ENCODE measurements at regions not wholly inside any gene's neighbourhood (a gene's known extent, or its start where the extent isn't known, plus 50 kb on each side); places are given as distances from the start of the nearest gene placed in this dataset.

- no peak overlapping the region for H3K4me3 ChIP-seq (ENCODE audit: low read depth, low read length)
- TF ChIP-seq CTCF (IDR thresholded peaks at IDR 0.05; ENCODE audit: low read depth, low read length) (no peak), POLR2A (IDR thresholded peaks at IDR 0.05; ENCODE audit: extremely low read depth, insufficient read length) (no peak), MYC (IDR thresholded peaks at IDR 0.05; ENCODE audit: low read depth, low read length) (no peak), MAX (IDR thresholded peaks at IDR 0.05; ENCODE audit: low read depth, low read length) (no peak)
- DNase-seq (ENCODE audit: low read depth): no peak
Measured at GRCh38 chr14:100674897-100675619, 51.6 kb upstream of the DLK1 start.

GRCh38 chr14:100675699-100676684, 50.7 kb upstream of the DLK1 start:
- H3K4me3 ChIP-seq (ENCODE audit: low read depth, low read length): no peak overlapping the region
- TF ChIP-seq MYC (IDR thresholded peaks at IDR 0.05; ENCODE audit: low read depth, low read length) (no peak), CTCF (IDR thresholded peaks at IDR 0.05; ENCODE audit: low read depth, low read length) (no peak), POLR2A (IDR thresholded peaks at IDR 0.05; ENCODE audit: extremely low read depth, insufficient read length) (no peak), MAX (IDR thresholded peaks at IDR 0.05; ENCODE audit: low read depth, low read length) (no peak)
- no peak for DNase-seq (ENCODE audit: low read depth)

Data from NB4 (cell line).